HG03521 (cell line): ENCODE measurements at regions not wholly inside any gene's neighbourhood (a gene's known extent, or its start where the extent isn't known, plus 50 kb on each side); places are given as distances from the start of the nearest gene placed in this dataset.
A peak's percentile ranks its signal among the peaks of the same experiment; 100 is the strongest.

Source experiments
- ATAC-seq: cut with Tn5 transposase; IDR thresholded peaks from one replicate; pipeline ENCODE4 v1.9.1; 2021; ENCODE audit warnings: mild to moderate bottlenecking, moderate library complexity; ENCODE audit not compliant: unreplicated experiment

GRCh38 chr1:95370691-95371562 lies 136.9 kb downstream of the RWDD3 start:
- no peak for ATAC-seq

- ATAC-seq = no peak
Observed at GRCh38 chr1:95371666-95372282, 137.8 kb downstream of the RWDD3 start.

GRCh38 chr1:95375174-95375573 lies 141.2 kb downstream of the RWDD3 start:
- ATAC-seq = no peak

- no peak for ATAC-seq
Observed at GRCh38 chr1:95380909-95381308, 146.9 kb downstream of the RWDD3 start.

- ATAC-seq = no peak
Observed at GRCh38 chr1:95382000-95382786, 148.2 kb downstream of the RWDD3 start.

- no peak for ATAC-seq
Observed at GRCh38 chr1:95383111-95383510, 149.1 kb downstream of the RWDD3 start.

- peak; percentile 46 for ATAC-seq
Observed at GRCh38 chr1:95384567-95384966, 150.6 kb downstream of the RWDD3 start.

- ATAC-seq = no peak
Observed at GRCh38 chr1:95386371-95386770, 152.4 kb downstream of the RWDD3 start.

- no peak for ATAC-seq
Observed at GRCh38 chr1:95386915-95387314, 152.9 kb downstream of the RWDD3 start.

GRCh38 chr1:95388031-95388430 lies 154.0 kb downstream of the RWDD3 start:
- no peak for ATAC-seq

GRCh38 chr1:95393434-95393833 lies 159.4 kb downstream of the RWDD3 start:
- ATAC-seq = no peak

- no peak for ATAC-seq
Observed at GRCh38 chr1:95396557-95396956, 162.5 kb downstream of the RWDD3 start.

GRCh38 chr1:95402780-95403179 lies 168.8 kb downstream of the RWDD3 start:
- no peak for ATAC-seq

- ATAC-seq = no peak
Observed at GRCh38 chr1:95406279-95406678, 172.3 kb downstream of the RWDD3 start.

- no peak for ATAC-seq
Observed at GRCh38 chr1:95407131-95407885, 173.3 kb downstream of the RWDD3 start.

- ATAC-seq = no peak
Observed at GRCh38 chr1:95407886-95408291, 173.9 kb downstream of the RWDD3 start.

- ATAC-seq = no peak
Observed at GRCh38 chr1:95408507-95409136, 174.6 kb downstream of the RWDD3 start.

- ATAC-seq = no peak
Observed at GRCh38 chr1:95409276-95409675, 175.3 kb downstream of the RWDD3 start.

- ATAC-seq = no peak
Observed at GRCh38 chr1:95409901-95410300, 175.9 kb downstream of the RWDD3 start.

GRCh38 chr1:95415146-95415545 lies 181.1 kb downstream of the RWDD3 start:
- ATAC-seq = no peak
